Nephron progenitor cell (in vitro differentiated cells): ENCODE measurements at regions not wholly inside any gene's neighbourhood (a gene's known extent, or its start where the extent isn't known, plus 50 kb on each side); places are given as distances from the start of the nearest gene placed in this dataset.

ENCODE experiments used
- DNase-seq: peaks from one replicate; pipeline ENCODE4 v3.0.0; 2021
- H3K27ac Mint-ChIP-seq: 2 replicates; pipeline ENCODE4 v1.8.0; 2021; ENCODE audit warnings: mild to moderate bottlenecking, moderate library complexity, mixed read lengths
- H3K27me3 Mint-ChIP-seq: 2 replicates; pipeline ENCODE4 v1.8.0; 2021; ENCODE audit warnings: mild to moderate bottlenecking, low read depth, mixed read lengths; ENCODE audit not compliant: poor library complexity
- H3K36me3 Mint-ChIP-seq: 2 replicates; pipeline ENCODE4 v1.8.0; 2021; ENCODE audit warnings: low read depth, mixed read lengths
- H3K4me1 Mint-ChIP-seq: 2 replicates; pipeline ENCODE4 v1.8.0; 2021; ENCODE audit warnings: mixed read lengths
- H3K4me3 Mint-ChIP-seq: 2 replicates; pipeline ENCODE4 v1.8.0; 2021; ENCODE audit warnings: mild to moderate bottlenecking, moderate library complexity, mixed read lengths
- H3K9me3 Mint-ChIP-seq: 2 replicates; pipeline ENCODE4 v1.8.0; 2021; ENCODE audit warnings: mild to moderate bottlenecking, moderate library complexity, mixed read lengths
- CTCF ChIP-seq: fragments of 200-600 bp; sonication (generic); IDR thresholded peaks from 2 replicates; pipeline ENCODE4 v1.5.0; 2021; ENCODE audit warnings: antibody characterized with exemption

- H3K4me3 Mint-ChIP-seq = no peak overlapping the region
- H3K36me3 Mint-ChIP-seq = no peaks in the 10 kb centered on the region
- no peak for TF ChIP-seq CTCF
- H3K4me1 Mint-ChIP-seq = no peaks in the 10 kb centered on the region
- DNase-seq = no peak
- peaks cover 6% of the 10 kb centered on the region for H3K27me3 Mint-ChIP-seq
- no peak overlapping the region for H3K27ac Mint-ChIP-seq
- H3K9me3 Mint-ChIP-seq = no peaks in the 10 kb centered on the region
Observed at GRCh38 chr7:67989142-67989541, 992.5 kb downstream of the TYW1 start.

DNA sequence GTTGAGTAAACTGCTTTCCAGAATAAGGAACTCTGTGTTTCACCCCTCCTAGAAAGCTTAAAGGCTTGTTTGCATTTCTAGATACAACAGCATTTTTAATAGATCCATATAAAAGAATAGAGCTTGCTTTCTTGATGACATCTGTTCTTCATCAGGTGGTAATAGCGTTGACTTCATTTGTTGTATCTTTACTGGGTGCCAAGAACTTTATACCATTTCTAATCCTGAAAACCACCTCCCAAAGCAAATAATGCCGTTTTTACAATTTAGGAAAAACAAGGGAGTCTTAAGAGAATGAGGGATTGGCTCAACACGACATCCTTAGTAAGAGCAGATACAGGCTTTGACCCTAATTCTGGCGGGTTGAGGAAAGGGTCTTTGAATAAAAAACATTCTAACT is 993.4 kb downstream of the TYW1 start:
- Mint-ChIP-seq H3K4me1 (no peaks in the 10 kb centered on the region), H3K4me3 (no peak overlapping the region), H3K9me3 (no peaks in the 10 kb centered on the region), H3K36me3 (no peaks in the 10 kb centered on the region), H3K27ac (no peak overlapping the region), H3K27me3 (peaks cover 6% of the 10 kb centered on the region)
- no peak for DNase-seq
- TF ChIP-seq CTCF = no peak

DNA sequence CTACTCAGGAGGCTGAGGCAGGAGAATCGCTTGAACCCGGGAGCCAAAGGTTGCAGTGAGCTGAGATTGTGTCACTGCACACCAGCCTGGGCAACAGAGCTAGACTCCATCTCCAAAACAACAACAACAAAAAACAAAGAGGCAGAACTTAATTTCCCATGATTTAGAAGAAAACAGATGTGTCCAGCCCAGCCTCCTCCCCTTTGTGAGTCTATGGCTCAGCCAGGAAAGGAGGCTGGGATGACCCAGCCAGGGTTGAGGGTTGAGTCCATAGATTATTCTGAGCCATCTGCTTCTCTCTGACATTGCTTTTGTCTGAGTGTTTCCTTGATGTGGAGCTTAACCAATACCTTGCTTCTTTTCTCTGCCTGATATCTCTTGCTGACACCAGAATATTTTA is 994.1 kb downstream of the TYW1 start:
- H3K4me3 Mint-ChIP-seq = no peak overlapping the region
- no peak overlapping the region for H3K27ac Mint-ChIP-seq
- no peaks in the 10 kb centered on the region for H3K36me3 Mint-ChIP-seq

GRCh38 chr7:67992287-67992686 is 995.7 kb downstream of the TYW1 start:
- Mint-ChIP-seq H3K36me3 (no peaks in the 10 kb centered on the region), H3K4me1 (no peaks in the 10 kb centered on the region), H3K27me3 (peaks cover 6% of the 10 kb centered on the region), H3K9me3 (no peaks in the 10 kb centered on the region), H3K4me3 (no peak overlapping the region), H3K27ac (no peak overlapping the region)
- TF ChIP-seq CTCF = no peak
- DNase-seq = no peak

More for the DNA sequence above, 994.1 kb downstream of the TYW1 start:
- no peaks in the 10 kb centered on the region for H3K4me1 Mint-ChIP-seq
- DNase-seq = no peak
- peaks cover 6% of the 10 kb centered on the region for H3K27me3 Mint-ChIP-seq
- TF ChIP-seq CTCF = no peak
- H3K9me3 Mint-ChIP-seq = no peaks in the 10 kb centered on the region

DNA sequence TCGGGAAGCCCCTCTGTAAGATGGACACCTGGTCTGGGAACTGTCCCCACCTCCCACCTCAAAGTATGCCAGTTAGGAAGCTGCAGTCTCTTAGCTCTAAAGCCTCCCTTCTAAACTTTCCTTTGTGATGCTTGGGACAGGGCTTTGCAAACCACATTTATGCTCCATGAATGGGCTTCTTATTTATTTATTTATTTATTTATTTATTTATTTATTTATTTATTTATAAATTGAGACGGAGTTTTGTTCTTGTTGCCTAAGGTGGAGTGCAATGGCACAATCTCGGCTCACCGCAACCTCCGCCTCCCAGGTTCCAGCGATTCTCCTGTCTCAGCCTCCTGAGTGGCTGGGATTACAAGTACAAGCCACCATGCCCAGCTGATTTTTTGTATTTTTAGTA is 1009.4 kb downstream of the TYW1 start:
- DNase-seq = no peak
- TF ChIP-seq CTCF = no peak
- no peaks in the 10 kb centered on the region for H3K36me3 Mint-ChIP-seq
- H3K27me3 Mint-ChIP-seq = peaks cover 15% of the 10 kb centered on the region
- H3K27ac Mint-ChIP-seq = no peak overlapping the region
- no peaks in the 10 kb centered on the region for H3K9me3 Mint-ChIP-seq
- H3K4me3 Mint-ChIP-seq = no peak overlapping the region
- H3K4me1 Mint-ChIP-seq = peaks cover 14% of the 10 kb centered on the region

DNA sequence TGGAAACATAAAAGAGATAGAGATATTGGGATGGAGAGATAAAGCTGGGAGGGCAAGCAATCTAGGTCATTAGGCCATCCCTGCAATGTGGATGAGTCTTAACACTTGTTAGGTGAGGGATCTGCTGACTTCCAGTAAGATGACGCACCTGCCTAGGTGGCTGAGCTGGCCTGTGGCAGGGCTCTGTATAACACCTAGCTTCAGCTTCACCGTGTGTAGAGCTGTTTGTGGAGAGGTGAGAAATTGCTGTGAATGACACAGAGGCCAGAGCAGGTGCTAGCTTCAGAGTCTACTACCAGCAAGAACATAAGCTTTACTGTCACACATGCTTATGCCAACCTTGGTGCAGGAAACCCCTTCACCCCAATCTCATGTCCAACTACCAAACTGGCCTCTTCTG is 1010.0 kb downstream of the TYW1 start:
- peaks cover 5% of the 10 kb centered on the region for H3K9me3 Mint-ChIP-seq
- DNase-seq = no peak
- H3K36me3 Mint-ChIP-seq = no peaks in the 10 kb centered on the region
- H3K27me3 Mint-ChIP-seq = peaks cover 17% of the 10 kb centered on the region
- H3K27ac Mint-ChIP-seq = no peak overlapping the region
- no peak for TF ChIP-seq CTCF
- no peak overlapping the region for H3K4me3 Mint-ChIP-seq
- peaks cover 14% of the 10 kb centered on the region for H3K4me1 Mint-ChIP-seq
